OCI-LY3 (cell line): ENCODE measurements at regions not wholly inside any gene's neighbourhood (a gene's known extent, or its start where the extent isn't known, plus 50 kb on each side); places are given as distances from the start of the nearest gene placed in this dataset.

Experiments
- EZH2phosphoT487 ChIP-seq: fragments of 200-600 bp; shearing (Covaris generic); IDR thresholded peaks from 2 replicates; pipeline ENCODE4 v1.6.1; 2018; ENCODE audit warnings: antibody characterized with exemption, mixed run types, low read depth
- TF ChIP-seq, protein P1 (sequence below): fragments of 200-600, 300-600 bp; sonication (generic); IDR thresholded peaks from 2 replicates; pipeline ENCODE4 v1.5.1; 2014; ENCODE audit warnings: antibody characterized with exemption, low read length, low read depth

DNA sequence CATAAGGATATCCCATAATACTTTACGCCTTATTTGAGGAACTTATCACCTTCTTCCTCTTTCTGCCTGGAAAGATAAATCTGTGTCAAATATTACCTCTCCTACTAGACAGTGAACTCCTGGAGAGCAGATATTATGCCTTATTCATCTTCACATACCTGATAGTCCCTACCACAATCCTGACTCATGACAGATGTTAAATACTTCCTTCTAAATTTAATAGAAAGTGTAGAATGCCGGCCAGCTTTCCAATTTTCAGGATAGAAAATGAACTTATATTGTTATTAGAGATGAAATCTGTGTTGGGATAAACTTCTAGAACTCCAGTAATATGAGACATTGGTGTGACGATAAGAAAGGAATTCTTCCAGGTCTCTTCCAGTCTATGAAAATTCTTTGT lies 89.0 kb downstream of the GCNT4 start:
- TF ChIP-seq, protein P1, sequence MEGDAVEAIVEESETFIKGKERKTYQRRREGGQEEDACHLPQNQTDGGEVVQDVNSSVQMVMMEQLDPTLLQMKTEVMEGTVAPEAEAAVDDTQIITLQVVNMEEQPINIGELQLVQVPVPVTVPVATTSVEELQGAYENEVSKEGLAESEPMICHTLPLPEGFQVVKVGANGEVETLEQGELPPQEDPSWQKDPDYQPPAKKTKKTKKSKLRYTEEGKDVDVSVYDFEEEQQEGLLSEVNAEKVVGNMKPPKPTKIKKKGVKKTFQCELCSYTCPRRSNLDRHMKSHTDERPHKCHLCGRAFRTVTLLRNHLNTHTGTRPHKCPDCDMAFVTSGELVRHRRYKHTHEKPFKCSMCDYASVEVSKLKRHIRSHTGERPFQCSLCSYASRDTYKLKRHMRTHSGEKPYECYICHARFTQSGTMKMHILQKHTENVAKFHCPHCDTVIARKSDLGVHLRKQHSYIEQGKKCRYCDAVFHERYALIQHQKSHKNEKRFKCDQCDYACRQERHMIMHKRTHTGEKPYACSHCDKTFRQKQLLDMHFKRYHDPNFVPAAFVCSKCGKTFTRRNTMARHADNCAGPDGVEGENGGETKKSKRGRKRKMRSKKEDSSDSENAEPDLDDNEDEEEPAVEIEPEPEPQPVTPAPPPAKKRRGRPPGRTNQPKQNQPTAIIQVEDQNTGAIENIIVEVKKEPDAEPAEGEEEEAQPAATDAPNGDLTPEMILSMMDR, result no peak
- TF ChIP-seq EZH2phosphoT487, result no peak
